ENCODE measurements at regions not wholly inside any gene's neighbourhood (a gene's known extent, or its start where the extent isn't known, plus 50 kb on each side); places are given as distances from the start of the nearest gene placed in this dataset.
"Not testable (repeated sequence)": the region's sequence is repeated elsewhere in the genome, so short reads cannot be mapped to it uniquely, and the experiment has no call there.

DNA sequence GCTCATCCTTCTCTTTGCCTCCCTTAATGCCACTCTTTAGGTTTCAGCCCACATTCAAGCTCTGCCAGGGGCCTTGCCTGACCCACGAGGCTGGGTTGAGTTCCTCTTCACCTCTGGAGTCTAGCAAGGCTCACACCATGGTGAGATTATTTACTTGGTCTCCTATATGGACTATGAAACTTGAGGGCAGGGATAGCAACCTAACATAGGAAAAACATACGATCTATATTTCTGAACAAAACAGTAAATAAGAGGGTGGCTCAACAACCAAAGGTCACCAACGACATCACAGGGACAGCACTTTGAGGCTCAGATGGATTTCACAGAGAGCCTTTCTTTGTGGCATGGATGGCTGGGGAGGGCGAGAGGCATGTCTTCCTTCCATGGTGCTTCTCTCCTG lies 197.0 kb downstream of the MAF start:
- DNase-seq: no peak

DNA sequence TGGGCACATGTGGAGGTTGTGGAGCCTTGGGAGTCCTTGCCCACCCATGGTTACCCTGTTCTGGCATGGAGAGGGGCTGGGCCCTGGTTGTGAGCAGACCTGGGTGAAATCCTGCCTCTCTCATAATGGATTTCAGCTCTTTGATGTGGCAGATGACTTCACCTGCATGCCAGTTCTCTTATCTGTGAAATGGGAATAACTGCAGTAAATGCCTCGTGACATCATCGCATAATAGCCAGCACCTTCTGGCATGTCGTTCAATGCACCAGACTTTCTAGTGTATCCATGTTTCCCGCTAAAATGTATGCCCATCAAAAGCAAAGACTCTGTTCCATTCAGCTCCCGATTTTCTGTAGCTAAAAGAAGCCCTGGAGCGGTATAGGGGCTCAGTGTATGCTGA lies 197.6 kb downstream of the MAF start:
- DNase-seq: no peak

DNA sequence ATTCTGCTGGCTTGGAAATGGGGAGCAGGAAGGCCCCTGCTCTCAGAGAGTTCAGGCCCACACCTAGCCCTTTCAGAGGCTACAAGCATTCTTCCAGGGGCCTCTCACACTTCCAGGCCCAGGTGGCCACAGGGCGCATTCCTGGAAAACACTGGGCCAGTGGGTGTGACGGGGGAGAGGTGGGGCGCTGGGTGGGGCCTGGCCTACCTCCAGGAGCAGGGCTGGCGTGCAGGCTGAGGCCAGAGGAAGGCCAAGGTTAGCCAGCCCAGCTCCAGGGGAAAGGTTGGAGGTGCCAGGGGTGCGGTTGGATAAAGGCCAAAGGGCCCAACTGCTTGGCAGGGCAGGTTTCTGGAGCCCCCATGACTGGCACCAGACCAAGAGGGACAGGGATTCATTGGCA lies 198.2 kb downstream of the MAF start:
- DNase-seq: no peak

DNA sequence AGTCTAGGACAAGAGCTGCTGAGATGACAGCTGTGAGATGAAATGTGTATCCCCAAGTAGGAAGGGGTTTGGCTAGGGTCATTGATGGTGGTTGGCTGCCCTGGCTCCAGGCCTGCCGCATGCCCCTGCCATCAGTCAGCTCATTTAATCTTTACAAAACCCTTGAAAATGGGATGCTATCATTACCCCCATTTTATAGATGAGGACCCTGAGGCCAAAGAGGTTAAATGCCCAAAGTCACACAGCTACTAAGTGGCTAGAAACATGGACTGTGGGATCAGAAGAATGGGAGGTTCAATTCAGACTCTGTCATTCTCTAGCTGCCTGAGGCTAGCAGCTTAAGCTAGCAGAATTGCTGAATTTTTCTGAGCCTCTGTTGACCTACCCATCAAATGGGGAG lies 198.8 kb downstream of the MAF start:
- DNase-seq: no peak

DNA sequence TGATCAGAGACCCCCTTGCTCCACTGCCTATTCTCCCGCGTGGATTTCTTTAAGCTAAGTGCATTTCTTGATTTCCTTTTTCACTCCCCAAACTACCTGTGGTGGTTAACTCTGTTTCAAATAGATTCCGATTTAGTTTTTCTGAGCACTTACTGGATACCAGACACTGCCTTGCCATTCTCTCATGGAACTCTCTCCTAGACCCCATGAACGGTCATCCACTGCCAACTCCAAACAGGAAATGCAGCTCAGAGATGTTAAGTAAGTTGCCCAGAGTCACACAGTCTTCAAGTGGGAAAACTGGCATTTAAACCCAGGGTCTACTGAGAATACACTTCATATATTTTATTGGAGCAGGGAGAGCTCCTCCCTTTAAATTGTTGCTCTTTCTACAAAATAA lies 199.4 kb downstream of the MAF start:
- DNase-seq: no peak

DNA sequence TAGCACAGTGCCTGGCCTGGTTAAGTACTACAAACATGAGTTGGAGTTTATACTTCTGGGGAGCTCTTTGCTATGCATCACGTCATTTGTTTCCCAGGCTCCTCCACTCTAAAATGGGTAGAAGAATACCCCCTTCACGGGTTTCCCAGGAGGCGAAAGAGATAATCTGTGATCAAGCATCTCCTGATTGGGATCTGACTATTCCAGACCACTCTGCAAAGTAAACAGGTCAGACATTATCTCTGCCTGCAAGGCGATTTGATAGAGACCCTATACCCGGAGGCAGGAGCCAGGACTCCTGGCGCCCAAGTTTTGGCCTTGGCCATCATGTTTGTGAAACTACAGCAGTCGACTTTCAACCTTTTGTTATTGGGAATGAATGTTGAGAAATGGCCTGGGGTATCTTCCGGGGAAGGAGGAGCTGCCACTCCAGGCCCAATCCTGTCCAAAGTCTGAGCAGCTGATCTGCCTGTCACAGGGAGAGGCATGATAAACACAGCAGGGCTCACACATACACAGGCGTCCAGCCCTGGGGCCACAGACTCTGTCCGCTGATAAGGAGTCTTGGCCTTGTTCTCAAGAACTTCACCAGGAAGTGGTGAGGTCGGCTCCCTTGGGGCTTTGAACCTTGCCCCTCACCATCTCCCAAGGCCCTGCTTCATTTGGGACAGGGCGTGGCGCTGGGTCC lies 199.9 kb downstream of the MAF start:
- no peak for DNase-seq

DNA sequence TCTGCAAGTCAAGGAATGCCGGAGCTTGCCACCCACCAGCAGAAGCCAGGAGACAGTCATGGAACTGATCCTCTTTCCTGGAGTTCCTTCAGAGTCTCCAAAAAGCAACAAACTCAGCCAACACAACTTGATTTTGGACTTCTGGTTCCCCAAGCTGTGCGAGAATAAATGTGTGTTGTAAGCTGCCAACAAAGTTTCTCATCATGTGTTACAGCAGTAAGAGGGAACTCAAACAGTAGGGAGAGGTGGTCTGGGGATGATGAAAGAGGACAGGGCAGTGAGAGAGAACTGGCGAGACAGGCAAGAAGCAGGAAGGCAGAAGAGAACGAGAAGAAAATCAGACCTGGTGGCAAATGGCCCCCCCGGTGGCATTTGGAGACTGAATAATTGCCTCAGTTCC lies 204.9 kb downstream of the MAF start:
- DNase-seq: no peak

DNA sequence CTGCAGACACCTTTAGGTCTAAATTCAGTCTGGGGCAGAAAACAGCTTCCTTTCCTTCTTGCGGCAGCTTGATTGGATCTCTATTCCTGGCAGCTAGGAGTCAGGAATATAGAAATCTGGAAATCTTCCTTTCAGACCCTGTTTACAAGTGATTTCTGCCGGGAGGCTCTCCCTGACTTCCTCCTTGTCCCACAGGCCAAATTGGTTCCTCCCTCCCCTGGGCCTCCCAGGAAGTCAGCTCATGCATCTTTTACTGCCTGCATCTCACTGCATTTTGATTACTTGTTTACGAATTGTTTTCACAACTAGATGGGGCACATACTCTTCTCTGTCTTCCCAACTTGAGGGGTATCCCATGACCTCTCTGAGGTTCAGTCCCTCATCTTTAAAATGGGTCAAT lies 206.3 kb downstream of the MAF start:
- no peak for DNase-seq

DNA sequence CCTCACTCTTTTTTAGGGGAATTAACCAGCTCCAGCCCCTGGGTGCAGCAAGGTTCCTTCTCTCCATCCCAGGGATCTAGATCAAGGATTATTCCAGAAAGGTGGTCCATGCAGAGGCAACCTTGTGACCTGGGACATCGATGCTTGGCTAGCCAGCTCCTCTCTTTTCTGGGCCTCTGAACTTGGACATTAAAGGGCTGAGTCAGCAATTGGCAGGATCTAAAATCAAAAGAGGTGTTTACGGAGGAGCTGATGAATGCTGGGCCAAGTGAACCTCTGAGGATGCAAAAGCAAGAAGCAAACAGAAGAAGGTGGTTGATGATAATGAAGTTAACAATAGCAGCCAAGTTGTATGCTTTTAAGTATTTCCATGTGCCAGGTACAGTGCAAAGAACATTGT lies 207.0 kb downstream of the MAF start:
- DNase-seq: no peak

DNA sequence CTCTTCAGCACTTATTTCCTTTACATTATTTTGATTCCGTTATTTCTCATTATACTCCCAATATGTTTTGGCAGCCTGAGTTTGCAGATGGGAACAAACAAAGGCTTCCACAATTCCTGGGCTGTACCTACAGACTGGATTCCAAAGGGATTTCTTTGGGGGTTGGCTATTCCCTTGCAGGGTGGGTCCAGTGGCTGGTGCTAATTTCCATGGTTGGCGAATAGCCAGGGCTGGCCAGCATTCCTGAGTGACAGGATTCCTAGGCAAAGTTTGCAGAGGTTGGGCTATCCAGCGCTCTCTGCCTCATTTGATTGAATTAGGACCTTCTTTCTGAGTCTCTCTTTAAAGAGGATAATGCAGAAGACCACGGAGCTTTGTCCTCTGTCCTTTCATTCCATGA lies 207.4 kb downstream of the MAF start:
- DNase-seq: no peak

DNA sequence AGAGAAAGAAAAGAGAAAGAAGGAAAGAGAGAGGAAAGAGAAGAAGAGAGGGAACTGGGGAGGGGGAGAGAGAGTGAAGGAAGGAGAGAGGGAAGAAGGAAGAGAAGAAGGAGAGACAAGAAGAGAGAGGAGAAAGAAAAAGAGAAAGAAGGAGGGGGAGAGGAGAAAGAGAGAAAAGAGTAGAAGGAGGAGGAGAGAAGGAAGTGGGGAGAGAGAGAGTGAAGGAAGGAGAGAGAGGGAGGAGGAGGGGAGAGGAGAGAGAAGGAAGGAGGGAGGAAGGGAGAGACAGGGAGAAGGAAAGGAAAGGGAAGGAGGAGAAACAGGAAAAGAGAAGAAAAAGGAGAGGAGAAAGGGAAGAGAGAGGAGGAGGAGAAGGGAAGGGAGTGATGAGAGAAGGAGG lies 208.5 kb downstream of the MAF start:
- DNase-seq: no peak

DNA sequence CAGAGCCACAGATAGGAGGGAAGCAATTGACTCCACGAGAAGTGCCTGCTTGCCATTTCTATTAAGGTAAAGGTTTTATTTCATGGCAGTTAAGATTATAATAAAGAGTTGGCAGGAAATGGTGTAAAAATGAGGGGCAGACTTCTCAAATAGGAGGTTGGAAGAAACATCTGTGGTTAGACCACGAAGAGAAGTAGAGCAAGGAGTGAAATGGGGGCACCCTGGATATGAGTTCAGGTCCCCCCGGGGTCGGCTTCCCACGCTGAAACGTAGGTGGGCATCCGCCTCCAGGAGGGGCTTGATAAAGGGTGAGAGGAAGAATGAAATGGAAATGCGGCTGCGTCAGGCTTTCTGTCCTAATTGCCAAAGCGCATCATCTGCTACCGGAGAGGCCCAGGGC lies 209.1 kb downstream of the MAF start:
- no peak for DNase-seq

DNA sequence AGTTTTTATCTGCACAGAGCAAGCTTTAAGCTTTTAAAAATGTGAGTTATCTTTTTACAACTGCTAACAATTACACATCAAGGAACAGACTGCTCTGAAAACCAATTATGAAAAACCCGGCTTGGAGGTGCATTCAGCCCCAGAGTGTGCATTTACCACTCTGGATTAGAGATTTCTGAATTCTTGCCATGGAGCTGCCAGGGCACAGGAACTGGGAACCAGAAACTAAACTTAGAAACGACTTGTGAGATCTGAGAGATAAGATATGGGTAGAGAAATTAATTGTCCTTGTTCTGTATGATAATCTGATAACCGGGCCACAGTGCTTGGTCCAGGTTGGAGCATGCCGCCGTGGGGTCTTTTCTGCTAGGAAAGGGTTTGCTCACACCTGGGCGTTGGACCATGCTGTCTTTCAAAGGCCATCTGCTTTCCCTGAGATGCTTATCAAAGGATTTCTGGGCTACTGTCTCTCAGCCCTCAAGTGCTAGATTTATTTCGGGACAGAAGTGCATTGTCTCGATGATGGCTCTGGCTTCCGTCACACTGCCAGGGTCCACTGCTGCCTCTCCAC lies 210.0 kb downstream of the MAF start:
- no peak for DNase-seq

DNA sequence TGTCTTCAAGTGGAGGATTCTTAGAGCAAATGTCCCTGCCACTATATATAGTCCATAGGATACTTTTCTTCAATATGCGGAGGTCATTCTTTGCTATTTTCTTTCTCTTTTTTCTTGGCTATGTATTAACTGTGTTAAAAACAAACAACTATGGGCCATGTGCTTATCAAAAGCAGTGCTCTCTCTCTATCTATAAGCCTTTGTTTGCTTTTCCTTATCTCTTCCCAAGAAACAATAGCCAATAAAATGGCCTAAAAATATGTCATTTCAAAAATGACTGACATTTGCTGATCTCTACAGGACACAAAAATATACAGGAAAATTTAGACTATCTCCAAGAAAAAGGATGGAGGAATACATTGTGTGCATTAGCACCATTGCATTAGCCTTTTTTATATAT lies 212.1 kb downstream of the MAF start:
- DNase-seq: no peak

DNA sequence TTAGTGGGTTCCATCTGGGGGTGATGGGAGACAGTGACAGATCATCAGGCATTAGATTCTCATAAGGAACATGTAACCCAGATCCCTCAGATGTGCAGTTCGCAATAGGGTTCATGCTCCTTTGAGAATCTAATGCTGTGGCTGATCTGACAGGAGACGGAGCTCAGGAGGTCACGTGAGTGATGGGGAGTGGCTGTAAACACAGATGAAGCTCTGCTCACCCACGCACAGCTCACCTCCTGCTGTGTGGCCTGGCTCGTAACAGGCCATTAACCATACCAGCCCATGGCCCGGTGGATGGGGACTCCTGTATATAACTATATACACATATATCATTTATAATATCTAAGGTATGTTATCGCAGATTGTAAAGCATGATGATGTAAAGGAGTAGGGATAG lies 214.2 kb downstream of the MAF start:
- no peak for DNase-seq

DNA sequence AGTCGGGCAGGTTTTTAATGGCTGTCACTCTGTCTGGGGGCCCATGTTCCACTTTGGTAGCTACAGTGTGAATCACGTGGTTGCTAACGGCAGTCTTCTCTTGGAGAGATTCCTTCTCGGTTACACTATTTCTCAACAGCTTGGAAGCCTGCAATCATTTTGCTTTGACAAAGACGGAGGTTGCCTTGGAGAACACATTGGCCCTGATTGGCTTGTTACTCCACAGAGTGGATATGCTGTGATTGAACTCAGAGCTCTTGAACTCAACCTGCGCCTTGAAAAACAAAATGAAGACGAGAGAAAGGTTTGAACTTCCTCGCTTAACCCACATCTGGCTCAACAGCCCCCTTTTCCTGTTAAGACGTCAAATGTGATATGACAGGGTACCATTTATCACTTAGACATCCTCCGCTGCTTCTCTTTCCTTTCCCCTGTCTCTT lies 218.9 kb downstream of the MAF start:
- no peak for DNase-seq

DNA sequence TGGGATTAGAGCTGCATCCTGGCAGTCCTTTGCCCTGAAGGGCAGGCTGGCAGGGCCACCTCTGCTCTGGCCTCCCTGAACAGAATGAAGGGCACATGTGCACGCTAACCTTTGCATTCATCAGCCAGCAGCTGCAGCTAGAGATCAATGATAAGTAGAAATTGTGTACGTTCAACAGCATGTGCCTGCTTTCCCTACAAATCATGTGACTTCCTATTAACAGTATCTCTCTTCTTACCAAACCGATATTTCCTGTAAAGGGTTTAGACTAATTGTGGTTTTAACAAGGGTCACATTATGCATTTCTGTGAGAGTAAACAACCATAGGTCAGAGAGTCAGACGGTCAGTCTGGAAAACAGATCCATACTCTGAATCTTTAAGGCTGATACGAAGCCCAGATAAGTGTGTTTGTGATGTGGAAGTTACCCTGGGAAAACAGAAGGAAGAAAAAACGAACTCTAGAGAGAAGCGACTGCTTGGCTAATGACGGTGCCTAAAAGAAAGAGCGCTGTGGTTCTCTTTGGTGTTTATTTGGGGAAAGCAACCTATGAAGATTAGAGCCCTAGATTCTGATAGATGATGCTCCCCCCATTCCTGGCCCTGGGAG lies 219.4 kb downstream of the MAF start:
- DNase-seq: no peak

DNA sequence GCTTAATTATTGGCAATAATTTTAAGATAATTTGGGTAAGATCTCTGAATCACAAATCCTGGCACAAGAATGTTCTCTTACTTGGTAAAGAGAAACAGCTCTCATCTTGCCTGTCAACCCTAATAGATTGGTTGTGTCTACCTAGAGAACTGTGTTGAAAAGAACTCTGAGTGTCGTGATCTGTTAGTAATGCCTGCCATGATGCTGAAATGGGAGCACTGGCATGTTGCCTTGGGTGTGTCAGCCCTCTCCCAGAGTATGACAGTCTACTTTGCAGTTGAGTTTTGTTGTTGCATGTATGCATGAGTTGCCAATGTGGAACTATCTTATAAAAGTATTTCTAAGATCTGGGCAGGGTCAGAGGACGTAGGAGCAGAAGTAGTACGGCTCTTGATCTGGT lies 221.4 kb downstream of the MAF start:
- DNase-seq: no peak

DNA sequence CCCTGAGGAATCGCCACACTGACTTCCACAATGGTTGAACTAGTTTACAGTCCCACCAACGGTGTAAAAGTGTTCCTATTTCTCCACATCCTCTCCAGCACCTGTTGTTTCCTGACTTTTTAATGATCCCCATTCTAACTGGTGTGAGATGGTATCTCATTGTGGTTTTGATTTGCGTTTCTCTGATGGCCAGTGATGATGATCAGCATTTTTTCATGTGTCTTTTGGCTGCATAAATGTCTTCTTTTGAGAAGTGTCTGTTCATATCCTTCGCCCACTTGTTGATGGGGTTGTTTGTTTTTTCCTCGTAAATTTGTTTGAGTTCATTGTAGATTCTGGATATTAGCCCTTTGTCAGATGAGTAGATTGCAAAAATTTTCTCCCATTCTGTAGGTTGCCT lies 223.5 kb downstream of the MAF start:
- not testable (repeated sequence) for DNase-seq

DNA sequence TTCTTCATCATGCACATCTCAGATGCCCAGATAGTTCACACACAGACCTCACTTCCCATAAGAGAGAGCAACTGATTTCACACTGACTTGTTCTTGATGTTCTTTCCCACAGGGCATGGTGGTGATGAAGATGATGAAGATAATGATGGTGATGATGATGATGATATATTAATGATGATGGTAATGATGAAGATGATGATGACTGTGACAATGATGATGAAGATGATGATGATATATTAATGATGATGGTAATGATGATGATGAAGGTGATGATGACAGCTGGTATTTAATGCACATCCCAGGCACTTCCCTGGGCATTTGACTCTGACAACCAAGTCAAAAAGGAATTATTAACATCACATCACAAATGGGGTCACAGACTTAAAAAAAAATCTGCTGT lies 225.2 kb downstream of the MAF start:
- DNase-seq: no peak

DNA sequence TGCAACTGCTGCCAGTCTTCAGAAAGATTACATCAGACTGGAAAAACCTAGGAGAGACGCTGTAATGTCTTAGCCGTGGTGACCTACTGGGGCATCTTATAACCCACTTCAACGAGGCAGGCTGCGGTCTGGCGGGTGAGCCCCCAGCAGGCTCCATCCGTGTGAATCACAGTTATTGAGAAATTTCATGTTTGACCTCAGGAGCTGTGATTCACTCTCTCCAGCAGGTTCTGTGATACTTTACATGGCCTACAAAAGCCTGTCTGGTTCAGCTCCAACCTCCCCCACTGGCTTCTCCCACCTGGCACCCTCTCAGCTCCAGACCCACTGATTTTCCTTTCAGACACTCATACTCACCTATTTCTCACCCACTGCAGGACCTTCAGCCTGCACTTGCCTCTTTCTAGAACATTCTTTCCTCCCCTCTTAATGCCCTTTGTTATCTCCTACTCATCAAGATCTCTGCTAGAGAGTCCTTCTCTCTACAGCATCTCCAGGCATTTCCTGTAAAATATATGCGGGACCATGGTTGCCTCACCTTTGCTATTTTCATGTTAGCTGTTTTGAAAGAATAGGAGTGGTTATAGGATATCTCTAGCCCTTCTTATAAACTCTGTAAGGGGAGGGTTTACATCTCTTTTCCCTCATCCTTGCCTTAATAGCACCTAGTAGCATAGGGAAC lies 227.9 kb downstream of the MAF start:
- no peak for DNase-seq

DNA sequence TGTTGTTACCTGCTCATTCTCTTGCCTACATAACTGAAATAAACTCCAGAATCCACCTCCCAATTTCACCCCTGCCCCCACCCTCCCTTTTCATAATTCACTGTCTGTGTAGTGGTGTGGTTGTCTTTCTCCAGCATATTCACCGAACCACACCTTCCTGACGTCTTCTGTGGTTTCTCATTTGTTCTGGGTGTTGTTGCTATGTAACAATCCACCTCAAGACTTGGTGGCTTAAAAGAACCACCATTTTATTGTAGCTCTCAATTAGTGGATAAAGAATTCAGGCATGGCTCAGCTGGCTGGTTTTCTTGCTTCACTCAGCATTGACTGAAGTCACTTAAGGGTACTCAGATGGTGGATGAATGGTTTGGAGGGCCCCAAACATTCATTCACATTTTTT lies 229.8 kb downstream of the MAF start:
- DNase-seq: no peak

DNA sequence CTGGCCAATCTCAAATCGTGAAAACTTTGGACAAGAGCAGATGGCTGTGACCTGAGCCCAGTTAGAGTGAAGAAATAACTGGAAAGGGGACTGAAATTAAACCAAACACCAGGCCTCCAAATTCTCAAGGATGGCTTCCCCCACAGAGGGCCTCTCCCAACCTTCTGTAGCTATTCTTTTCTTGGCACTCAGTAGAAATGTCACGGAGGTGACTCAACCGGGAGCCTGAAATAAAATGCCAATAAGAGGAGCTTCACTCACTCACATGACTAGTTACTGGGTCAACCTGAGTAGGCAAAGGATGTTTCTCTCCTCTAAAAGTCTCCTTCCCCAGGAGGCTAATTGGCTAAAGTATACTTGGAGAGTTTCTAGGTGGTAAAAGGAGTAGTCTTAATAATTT lies 230.7 kb downstream of the MAF start:
- no peak for DNase-seq

DNA sequence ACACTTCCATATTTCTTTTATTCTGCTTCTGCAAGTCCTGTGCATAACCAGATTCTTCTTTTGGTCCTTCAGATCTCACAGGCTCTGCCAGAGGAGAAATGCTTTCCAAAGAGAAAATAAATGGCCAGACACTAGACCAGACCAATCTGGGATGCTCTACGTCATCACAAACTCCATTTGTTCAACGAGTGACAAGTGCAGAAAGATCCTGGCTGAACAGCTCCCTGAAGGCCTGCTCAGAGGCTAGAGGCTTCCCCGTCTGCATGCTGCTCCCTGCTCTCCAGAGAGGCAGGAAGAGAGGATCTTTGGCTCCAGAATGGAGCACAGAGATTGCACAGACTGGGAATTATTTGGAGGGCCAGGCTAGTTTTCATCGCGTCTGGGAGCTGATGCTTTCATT lies 232.7 kb downstream of the MAF start:
- DNase-seq: no peak
